Cardiac muscle cell (in vitro differentiated cells and primary cell): ENCODE measurements at regions not wholly inside any gene's neighbourhood (a gene's known extent, or its start where the extent isn't known, plus 50 kb on each side); places are given as distances from the start of the nearest gene placed in this dataset.

Experiments
- DNase-seq, 2 donors: peaks; one replicate each; pipeline versions ENCODE4 v3.0.0 to v3.0.0-alpha.2; 2010 to 2017; ENCODE audit warnings: low read depth in 1 of 2, low spot score in 1 of 2
- H3K27ac ChIP-seq: fragments of 200-600 bp; sonication (generic); 2 replicates; pipeline ENCODE4 v1.5.1; 2016
- H3K27me3 ChIP-seq: fragments of 200-600 bp; sonication (generic); 2 replicates; pipeline ENCODE4 v1.6.0; 2016; ENCODE audit warnings: control low read depth
- H3K36me3 ChIP-seq: fragments of 200-600 bp; sonication (generic); 2 replicates; pipeline ENCODE4 v1.5.1; 2016; ENCODE audit warnings: control low read depth
- H3K4me1 ChIP-seq: fragments of 200-600 bp; sonication (generic); 2 replicates; pipeline ENCODE4 v1.8.1; 2017; ENCODE audit warnings: low read depth, mild to moderate bottlenecking, mixed run types
- H3K4me3 ChIP-seq: fragments of 200-600 bp; sonication (generic); 2 replicates; pipeline ENCODE4 v1.5.1; 2016; ENCODE audit warnings: mild to moderate bottlenecking
- H3K9me3 ChIP-seq: fragments of 200-600 bp; sonication (generic); 2 replicates; pipeline ENCODE4 v1.5.1; 2017; ENCODE audit warnings: low read depth, mild to moderate bottlenecking, control low read depth
- CTCF ChIP-seq: IDR thresholded peaks from 2 replicates; pipeline ENCODE4 v1.5.1; 2012; ENCODE audit warnings: low read depth, mild to moderate bottlenecking, low read length

DNA sequence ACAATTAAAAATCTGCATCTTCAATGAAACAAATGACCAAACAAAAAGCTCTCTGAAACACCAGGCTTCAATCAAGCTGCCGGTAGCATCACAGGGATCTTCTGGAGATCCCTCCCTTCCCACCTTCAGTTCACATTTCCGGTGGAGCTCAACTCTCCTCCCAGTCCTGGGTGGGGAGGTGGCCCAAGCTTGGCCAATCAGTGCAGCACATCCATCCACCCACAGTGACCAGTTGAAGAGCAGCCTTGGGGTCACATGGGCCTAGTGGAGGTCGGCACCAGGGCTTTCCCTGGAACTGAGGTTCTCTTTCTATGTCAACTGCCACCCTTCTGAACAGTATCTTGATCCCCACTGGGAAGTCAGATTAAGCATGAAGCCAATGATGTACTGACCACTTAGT is 620.1 kb upstream of the MGMT start:
- DNase-seq = no peak
- no peaks in the 10 kb centered on the region for H3K36me3 ChIP-seq
- H3K27ac ChIP-seq = no peak overlapping the region
- H3K4me1 ChIP-seq = no peaks in the 10 kb centered on the region
- TF ChIP-seq CTCF = no peak
- H3K9me3 ChIP-seq = no peaks in the 10 kb centered on the region
- no peak overlapping the region for H3K4me3 ChIP-seq
- H3K27me3 ChIP-seq = no peaks in the 10 kb centered on the region

DNA sequence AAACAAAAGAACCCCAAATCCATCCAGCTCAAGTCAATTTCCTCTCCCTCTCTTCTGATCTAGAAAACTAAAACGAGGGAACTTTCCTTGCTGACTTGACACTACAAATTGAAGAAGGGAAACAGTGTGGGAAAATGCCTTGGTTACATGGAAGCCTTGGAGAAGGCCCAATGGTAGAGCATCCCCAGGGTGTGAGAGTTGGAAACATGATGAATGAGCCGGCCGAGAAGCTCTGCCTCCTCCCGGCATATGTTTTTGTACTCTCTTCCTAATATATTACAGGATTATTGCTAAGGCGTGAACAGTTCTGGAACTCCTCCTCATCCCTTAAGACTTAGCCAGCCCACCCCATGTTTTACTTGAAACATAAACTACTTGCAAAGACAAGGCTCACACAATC is 618.2 kb upstream of the MGMT start:
- Histone ChIP-seq H3K4me1 (no peaks in the 10 kb centered on the region), H3K27ac (no peak overlapping the region), H3K36me3 (no peaks in the 10 kb centered on the region), H3K9me3 (no peaks in the 10 kb centered on the region), H3K4me3 (no peak overlapping the region), H3K27me3 (no peaks in the 10 kb centered on the region)
- DNase-seq = no peak
- TF ChIP-seq CTCF = no peak

DNA sequence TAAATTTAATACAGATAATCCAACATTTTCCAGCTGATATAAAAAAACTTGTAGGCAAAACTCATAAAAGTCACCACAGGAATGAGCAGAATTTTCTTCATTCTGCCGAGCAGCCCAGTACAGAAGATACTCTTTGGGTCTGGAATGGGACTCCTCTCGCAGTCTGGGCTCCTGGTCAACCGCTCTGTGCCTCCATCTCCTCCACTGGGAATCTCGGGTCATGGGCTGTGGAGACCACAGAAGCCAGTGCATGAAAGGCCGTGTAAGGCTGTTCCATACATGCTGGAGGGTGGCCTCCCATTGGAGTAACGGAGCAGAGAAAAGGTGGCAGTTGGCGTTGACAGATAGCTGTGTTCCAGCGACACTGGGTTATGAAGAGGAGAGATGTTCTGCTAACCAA is 616.4 kb upstream of the MGMT start:
- H3K36me3 ChIP-seq = no peaks in the 10 kb centered on the region
- H3K27ac ChIP-seq = no peak overlapping the region
- no peaks in the 10 kb centered on the region for H3K4me1 ChIP-seq
- no peak for TF ChIP-seq CTCF
- H3K9me3 ChIP-seq = no peaks in the 10 kb centered on the region
- no peak overlapping the region for H3K4me3 ChIP-seq
- DNase-seq = no peak
- H3K27me3 ChIP-seq = no peaks in the 10 kb centered on the region

- Histone ChIP-seq H3K4me1 (no peaks in the 10 kb centered on the region), H3K4me3 (no peak overlapping the region), H3K27ac (no peak overlapping the region), H3K9me3 (no peaks in the 10 kb centered on the region), H3K27me3 (no peaks in the 10 kb centered on the region), H3K36me3 (no peaks in the 10 kb centered on the region)
- DNase-seq = no peak
- no peak for TF ChIP-seq CTCF
These were observed 615.8 kb upstream of the MGMT start for GRCh38 chr10:128851281-128851680.

DNA sequence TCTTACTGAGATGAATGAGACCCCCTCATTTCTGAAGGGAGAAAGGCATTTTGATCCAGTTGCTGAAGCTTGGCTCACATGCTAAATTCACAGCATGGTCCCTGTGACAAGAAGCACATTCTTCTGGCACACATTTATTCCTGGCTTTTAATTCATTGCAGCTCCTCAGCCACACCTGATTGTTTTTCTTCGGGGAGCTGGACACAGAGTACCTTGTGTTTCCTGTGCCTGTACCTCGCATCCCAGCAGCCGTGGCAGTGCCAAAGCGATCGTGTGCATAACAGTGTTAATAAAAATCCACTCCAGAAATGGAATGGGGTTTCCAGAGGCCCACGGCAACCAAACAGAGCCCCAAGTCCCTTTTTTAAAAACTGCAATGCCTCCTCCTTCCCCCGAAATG is 615.3 kb upstream of the MGMT start:
- H3K9me3 ChIP-seq = no peaks in the 10 kb centered on the region
- H3K27ac ChIP-seq = no peak overlapping the region
- no peaks in the 10 kb centered on the region for H3K27me3 ChIP-seq
- no peak overlapping the region for H3K4me3 ChIP-seq
- TF ChIP-seq CTCF = no peak
- H3K4me1 ChIP-seq = no peaks in the 10 kb centered on the region
- no peak for DNase-seq
- H3K36me3 ChIP-seq = no peaks in the 10 kb centered on the region

GRCh38 chr10:128852449-128852848 is 614.6 kb upstream of the MGMT start:
- Histone ChIP-seq H3K4me3 (no peak overlapping the region), H3K4me1 (no peaks in the 10 kb centered on the region), H3K36me3 (no peaks in the 10 kb centered on the region), H3K27ac (no peak overlapping the region), H3K27me3 (no peaks in the 10 kb centered on the region), H3K9me3 (no peaks in the 10 kb centered on the region)
- TF ChIP-seq CTCF = no peak
- no peak for DNase-seq
